ENCODE measurements at regions not wholly inside any gene's neighbourhood (a gene's known extent, or its start where the extent isn't known, plus 50 kb on each side); places are given as distances from the start of the nearest gene placed in this dataset.
"Not testable (repeated sequence)": the region's sequence is repeated elsewhere in the genome, so short reads cannot be mapped to it uniquely, and the experiment has no call there.

- no peak for TF ChIP-seq CREB5 (CRISPR knock-in tag; IDR thresholded peaks at IDR 0.05; ENCODE audit: low read depth)
- no peak for TF ChIP-seq TSHZ2 (CRISPR knock-in tag; IDR thresholded peaks at IDR 0.05)
- no peak for TF ChIP-seq OSR1 (CRISPR knock-in tag; IDR thresholded peaks at IDR 0.05)
- TF ChIP-seq ZNF565 (CRISPR knock-in tag; conservative IDR thresholded peaks at IDR 0.05; ENCODE audit: low read depth), result no peak
- TF ChIP-seq ZFP30 (CRISPR knock-in tag; IDR thresholded peaks at IDR 0.05), result no peak
- no peak for TF ChIP-seq ESRRG (CRISPR knock-in tag; IDR thresholded peaks at IDR 0.05)
- TF ChIP-seq PPARA (CRISPR knock-in tag; IDR thresholded peaks at IDR 0.05; ENCODE audit: borderline replicate concordance), result no peak
- TF ChIP-seq CSDC2 (CRISPR knock-in tag; IDR thresholded peaks at IDR 0.05), result no peak
- ATAC-seq, result no peak
Measured at GRCh38 chr2:16420421-16420820, 245.2 kb downstream of the CYRIA start.

- TF ChIP-seq GLIS3 (CRISPR knock-in tag; IDR thresholded peaks at IDR 0.05) (no peak), CSRNP3 (CRISPR knock-in tag; IDR thresholded peaks at IDR 0.05) (no peak), SNAI2 (CRISPR knock-in tag; IDR thresholded peaks at IDR 0.05) (no peak), TCF4 (CRISPR knock-in tag; IDR thresholded peaks at IDR 0.05; ENCODE audit: borderline replicate concordance) (no peak), ZNF8 (CRISPR knock-in tag; IDR thresholded peaks at IDR 0.05) (no peak), TSHZ2 (CRISPR knock-in tag; IDR thresholded peaks at IDR 0.05) (no peak), ZNF70 (CRISPR knock-in tag; IDR thresholded peaks at IDR 0.05) (no peak), TOX (CRISPR knock-in tag; IDR thresholded peaks at IDR 0.05; ENCODE audit: borderline replicate concordance) (no peak), ISL1 (CRISPR knock-in tag; IDR thresholded peaks at IDR 0.05) (no peak), ZNF565 (CRISPR knock-in tag; conservative IDR thresholded peaks at IDR 0.05; ENCODE audit: low read depth) (no peak), PPARA (CRISPR knock-in tag; IDR thresholded peaks at IDR 0.05; ENCODE audit: borderline replicate concordance) (no peak), CSDC2 (CRISPR knock-in tag; IDR thresholded peaks at IDR 0.05) (no peak), ESRRG (CRISPR knock-in tag; IDR thresholded peaks at IDR 0.05) (no peak), ARNTL (CRISPR knock-in tag; IDR thresholded peaks at IDR 0.05; ENCODE audit: borderline replicate concordance, low read depth) (no peak), RARB (CRISPR knock-in tag; IDR thresholded peaks at IDR 0.05) (no peak), OSR1 (CRISPR knock-in tag; IDR thresholded peaks at IDR 0.05) (no peak), PATZ1 (CRISPR knock-in tag; IDR thresholded peaks at IDR 0.05; ENCODE audit: borderline replicate concordance) (no peak)
- no peak for ATAC-seq
Measured at GRCh38 chr2:16417726-16418125, 247.9 kb downstream of the CYRIA start.

GRCh38 chr2:16416651-16417050 is 249.0 kb downstream of the CYRIA start:
- TF ChIP-seq SNAI2 (CRISPR knock-in tag; IDR thresholded peaks at IDR 0.05), result no peak
- no peak for TF ChIP-seq ESRRG (CRISPR knock-in tag; IDR thresholded peaks at IDR 0.05)
- no peak for TF ChIP-seq OSR1 (CRISPR knock-in tag; IDR thresholded peaks at IDR 0.05)
- no peak for TF ChIP-seq PATZ1 (CRISPR knock-in tag; IDR thresholded peaks at IDR 0.05; ENCODE audit: borderline replicate concordance)
- TF ChIP-seq ZNF565 (CRISPR knock-in tag; conservative IDR thresholded peaks at IDR 0.05; ENCODE audit: low read depth), result no peak
- no peak for TF ChIP-seq TOX (CRISPR knock-in tag; IDR thresholded peaks at IDR 0.05; ENCODE audit: borderline replicate concordance)
- no peak for TF ChIP-seq ZFP3 (CRISPR knock-in tag; IDR thresholded peaks at IDR 0.05)
- no peak for TF ChIP-seq ISL1 (CRISPR knock-in tag; IDR thresholded peaks at IDR 0.05)
- no peak for ATAC-seq

- not testable (repeated sequence) for ATAC-seq
Measured at GRCh38 chr2:16415861-16416260, 249.8 kb downstream of the CYRIA start.
